Effector memory CD4-positive, alpha-beta T cell (primary cell): ENCODE measurements at regions not wholly inside any gene's neighbourhood (a gene's known extent, or its start where the extent isn't known, plus 50 kb on each side); places are given as distances from the start of the nearest gene placed in this dataset.
"Not testable (repeated sequence)": the region's sequence is repeated elsewhere in the genome, so short reads cannot be mapped to it uniquely, and the experiment has no call there.

Source experiments
- DNase-seq, 3 donors: peaks; one replicate each; pipeline ENCODE4 v3.0.0-alpha.2; 2020
- H3K27ac ChIP-seq: 2 replicates; pipeline ENCODE4 v1.7.0; 2013; ENCODE audit warnings: mild to moderate bottlenecking, low read length, moderate library complexity; ENCODE audit not compliant: insufficient read depth, poor library complexity, severe bottlenecking
- H3K27me3 ChIP-seq: replicated peaks from 2 replicates; pipeline ENCODE4 v1.7.0; 2013; ENCODE audit warnings: mild to moderate bottlenecking, low read length; ENCODE audit not compliant: insufficient read depth, control insufficient read depth, poor library complexity, severe bottlenecking
- H3K36me3 ChIP-seq: 2 replicates; pipeline ENCODE4 v1.7.0; 2013; ENCODE audit warnings: mild to moderate bottlenecking, low read length, moderate library complexity; ENCODE audit not compliant: control insufficient read depth, insufficient read depth
- H3K4me1 ChIP-seq: 2 replicates; pipeline ENCODE4 v1.7.0; 2013; ENCODE audit warnings: low read length, mild to moderate bottlenecking; ENCODE audit not compliant: control insufficient read depth, insufficient read depth, poor library complexity, severe bottlenecking
- H3K4me3 ChIP-seq: 2 replicates; pipeline ENCODE4 v1.7.0; 2013; ENCODE audit warnings: low read length, low read depth, mild to moderate bottlenecking; ENCODE audit not compliant: insufficient read depth, poor library complexity, severe bottlenecking
- H3K9me3 ChIP-seq: 2 replicates; pipeline ENCODE4 v1.7.0; 2013; ENCODE audit warnings: mild to moderate bottlenecking, low read length, moderate library complexity; ENCODE audit not compliant: control insufficient read depth

DNA sequence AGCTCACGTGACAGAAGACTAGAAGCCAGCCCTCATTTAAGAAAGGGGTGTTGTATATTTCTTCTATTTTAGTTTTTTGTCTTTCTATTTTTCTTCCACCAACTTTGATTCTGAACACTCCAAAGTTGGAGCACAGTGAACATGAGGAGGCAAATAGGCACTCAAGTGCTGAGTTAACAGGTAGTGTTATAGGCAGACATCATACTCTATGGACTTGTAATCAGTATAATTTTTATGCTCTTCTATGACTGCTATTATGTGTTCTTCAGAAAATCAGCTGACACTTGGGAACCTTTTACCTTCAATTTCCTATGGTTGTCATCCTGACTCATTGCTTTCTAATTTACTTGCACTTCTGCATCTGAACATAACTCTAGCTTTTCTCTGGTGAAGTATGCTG, 396.3 kb upstream of the EYS start:
- no peak for DNase-seq
- no peaks in the 10 kb centered on the region for H3K4me1 ChIP-seq
- no peaks in the 10 kb centered on the region for H3K36me3 ChIP-seq
- H3K4me3 ChIP-seq, result no peak overlapping the region
- no peak overlapping the region for H3K27ac ChIP-seq
- no peaks in the 10 kb centered on the region for H3K9me3 ChIP-seq
- H3K27me3 ChIP-seq, result no peaks in the 10 kb centered on the region

- DNase-seq, result no peak
- no peaks in the 10 kb centered on the region for H3K9me3 ChIP-seq
- no peaks in the 10 kb centered on the region for H3K36me3 ChIP-seq
- H3K27ac ChIP-seq, result no peak overlapping the region
- H3K4me1 ChIP-seq, result no peaks in the 10 kb centered on the region
- H3K4me3 ChIP-seq, result no peak overlapping the region
- no peaks in the 10 kb centered on the region for H3K27me3 ChIP-seq
These were observed 389.7 kb upstream of the EYS start for GRCh38 chr6:66096679-66097078.

DNA sequence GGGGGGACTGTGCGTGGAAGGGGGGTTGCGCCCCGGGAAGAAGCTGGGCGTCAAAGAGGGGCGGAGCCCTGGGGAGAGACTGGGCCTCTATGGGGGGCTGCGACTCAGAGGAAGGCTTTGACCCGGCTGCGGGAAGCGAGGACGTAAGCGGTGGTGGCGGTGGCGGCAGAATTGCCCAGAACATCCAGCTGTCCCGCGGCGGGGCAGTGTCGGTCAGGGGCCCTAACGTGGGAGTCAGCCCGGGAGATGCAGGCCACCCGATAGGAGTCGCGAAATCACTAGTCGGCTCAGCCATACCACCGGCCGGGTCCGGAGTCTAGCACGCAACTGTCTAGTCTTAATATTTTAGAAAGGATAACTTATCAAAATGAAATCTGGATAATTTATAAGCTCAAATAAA, 387.6 kb upstream of the EYS start:
- Histone ChIP-seq H3K4me3 (no peak overlapping the region), H3K27ac (no peak overlapping the region), H3K27me3 (no peaks in the 10 kb centered on the region), H3K4me1 (no peaks in the 10 kb centered on the region), H3K9me3 (no peaks in the 10 kb centered on the region), H3K36me3 (no peaks in the 10 kb centered on the region)
- no peak for DNase-seq

DNA sequence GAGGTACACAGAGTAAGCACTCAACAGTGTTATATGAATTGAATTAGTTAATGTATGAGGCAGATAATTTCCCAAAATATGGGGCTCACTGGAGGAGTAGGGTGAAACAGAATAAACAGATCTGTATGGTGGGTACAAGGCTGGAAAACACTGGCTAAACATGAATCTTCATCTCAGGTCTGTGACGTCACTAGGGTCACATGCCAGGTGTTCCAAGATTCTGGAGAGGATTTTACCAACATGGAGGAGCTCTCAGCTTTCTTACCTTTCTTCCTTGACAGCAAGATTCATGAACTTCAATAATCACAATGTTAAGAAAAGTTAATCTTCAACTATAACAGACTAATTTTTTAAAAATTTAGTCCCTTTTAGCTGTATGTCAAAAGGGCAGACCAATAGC, 385.3 kb upstream of the EYS start:
- DNase-seq, H3K36me3 ChIP-seq, H3K27ac ChIP-seq, H3K9me3 ChIP-seq, H3K27me3 ChIP-seq, H3K4me3 ChIP-seq, H3K4me1 ChIP-seq: not testable (repeated sequence)

DNA sequence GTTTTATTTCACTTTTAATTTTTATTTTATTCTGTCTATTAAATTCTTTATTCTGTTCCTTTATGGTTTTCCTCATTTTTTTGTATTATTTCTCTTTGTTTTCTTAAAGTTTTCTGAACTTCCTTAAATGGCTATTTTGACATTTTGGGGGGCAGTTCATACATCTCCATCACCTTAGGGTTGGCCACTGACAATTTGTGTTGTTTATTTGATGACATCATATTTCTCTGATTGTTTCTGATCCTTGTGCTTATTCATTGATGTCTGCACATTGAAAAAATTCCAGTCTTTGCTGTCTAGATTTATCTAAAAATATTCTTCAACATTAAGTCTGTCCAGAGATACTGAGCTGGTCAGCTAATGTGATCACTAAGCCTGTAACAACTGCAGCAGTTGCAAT, 379.5 kb upstream of the EYS start:
- H3K4me1 ChIP-seq, result no peaks in the 10 kb centered on the region
- H3K27me3 ChIP-seq, result no peaks in the 10 kb centered on the region
- no peak overlapping the region for H3K27ac ChIP-seq
- no peak for DNase-seq
- no peaks in the 10 kb centered on the region for H3K9me3 ChIP-seq
- H3K36me3 ChIP-seq, result no peaks in the 10 kb centered on the region
- H3K4me3 ChIP-seq, result no peak overlapping the region

GRCh38 chr6:66082914-66083313, 375.9 kb upstream of the EYS start:
- Histone ChIP-seq H3K4me3 (no peak overlapping the region), H3K4me1 (no peaks in the 10 kb centered on the region), H3K9me3 (no peaks in the 10 kb centered on the region), H3K36me3 (no peaks in the 10 kb centered on the region), H3K27ac (no peak overlapping the region), H3K27me3 (no peaks in the 10 kb centered on the region)
- DNase-seq, result no peak

GRCh38 chr6:66068907-66069306, 361.9 kb upstream of the EYS start:
- Histone ChIP-seq H3K4me1 (no peaks in the 10 kb centered on the region), H3K27ac (no peak overlapping the region), H3K9me3 (no peaks in the 10 kb centered on the region), H3K4me3 (no peak overlapping the region), H3K36me3 (no peaks in the 10 kb centered on the region), H3K27me3 (no peaks in the 10 kb centered on the region)
- no peak for DNase-seq

- H3K4me3 ChIP-seq, result no peak overlapping the region
- H3K9me3 ChIP-seq, result no peaks in the 10 kb centered on the region
- no peak for DNase-seq
- no peaks in the 10 kb centered on the region for H3K27me3 ChIP-seq
- H3K36me3 ChIP-seq, result no peaks in the 10 kb centered on the region
- H3K27ac ChIP-seq, result no peak overlapping the region
- no peaks in the 10 kb centered on the region for H3K4me1 ChIP-seq
These were observed 361.0 kb upstream of the EYS start for GRCh38 chr6:66068033-66068432.

- no peak for DNase-seq
These were observed 358.3 kb upstream of the EYS start for GRCh38 chr6:66065313-66065712.

GRCh38 chr6:66057034-66057433, 350.0 kb upstream of the EYS start:
- no peaks in the 10 kb centered on the region for H3K4me1 ChIP-seq
- no peaks in the 10 kb centered on the region for H3K36me3 ChIP-seq
- no peaks in the 10 kb centered on the region for H3K9me3 ChIP-seq
- H3K4me3 ChIP-seq, result no peak overlapping the region
- no peaks in the 10 kb centered on the region for H3K27me3 ChIP-seq
- no peak overlapping the region for H3K27ac ChIP-seq
- no peak for DNase-seq

More at GRCh38 chr6:66065313-66065712, 358.3 kb upstream of the EYS start:
- H3K36me3 ChIP-seq, result no peaks in the 10 kb centered on the region
- H3K9me3 ChIP-seq, result no peaks in the 10 kb centered on the region
- no peaks in the 10 kb centered on the region for H3K27me3 ChIP-seq
- H3K27ac ChIP-seq, result no peak overlapping the region
- no peak overlapping the region for H3K4me3 ChIP-seq
- no peaks in the 10 kb centered on the region for H3K4me1 ChIP-seq

- Histone ChIP-seq H3K27ac (no peak overlapping the region), H3K9me3 (no peaks in the 10 kb centered on the region), H3K36me3 (no peaks in the 10 kb centered on the region), H3K27me3 (no peaks in the 10 kb centered on the region), H3K4me1 (no peaks in the 10 kb centered on the region), H3K4me3 (no peak overlapping the region)
- no peak for DNase-seq
These were observed 347.9 kb upstream of the EYS start for GRCh38 chr6:66054967-66055366.
